HL-60 (cell line): ENCODE measurements at regions not wholly inside any gene's neighbourhood (a gene's known extent, or its start where the extent isn't known, plus 50 kb on each side); places are given as distances from the start of the nearest gene placed in this dataset.

Experiments used
- DNase-seq, 2 experiments: peaks; one replicate each; pipeline ENCODE4 v3.0.0-alpha.2; 2010 to 2020; ENCODE audit warnings: low read depth in 1 of 2, low spot score in 1 of 2
- H3K27ac ChIP-seq: fragments of 250-450 bp; sonication (Bioruptor Pico); replicated peaks from 2 replicates; pipeline ENCODE4 v1.5.1; 2020; ENCODE audit warnings: mild to moderate bottlenecking, moderate library complexity
- H3K27me3 ChIP-seq: fragments of 250-450 bp; sonication (Bioruptor Pico); 2 replicates; pipeline ENCODE4 v1.5.1; 2021; ENCODE audit warnings: mild to moderate bottlenecking, moderate library complexity; ENCODE audit not compliant: insufficient read depth, poor library complexity, severe bottlenecking
- H3K4me3 ChIP-seq: replicated peaks from 2 replicates; pipeline ENCODE4 v1.5.1; 2011; ENCODE audit warnings: mild to moderate bottlenecking, control low read depth, low read length; ENCODE audit not compliant: insufficient read depth
- CTCF ChIP-seq: IDR thresholded peaks from one replicate; pipeline ENCODE4 v1.5.1; 2011; ENCODE audit warnings: low read length, control low read depth, inconsistent platforms; ENCODE audit not compliant: insufficient read depth
- GABPA ChIP-seq: IDR thresholded peaks from 2 replicates; pipeline ENCODE4 v1.6.1; 2012; ENCODE audit warnings: low read depth
- POLR2AphosphoS5 ChIP-seq: IDR thresholded peaks from 2 replicates; pipeline ENCODE4 v1.6.1; 2012; ENCODE audit warnings: low read depth
- SPI1 ChIP-seq: IDR thresholded peaks from 2 replicates; pipeline ENCODE4 v1.6.1; 2012; ENCODE audit warnings: low read depth, mild to moderate bottlenecking, borderline replicate concordance
- TF ChIP-seq, protein P1 (sequence below): IDR thresholded peaks from 2 replicates; pipeline ENCODE4 v1.6.1; 2012; ENCODE audit warnings: low read depth; ENCODE audit not compliant: insufficient replicate concordance

DNA sequence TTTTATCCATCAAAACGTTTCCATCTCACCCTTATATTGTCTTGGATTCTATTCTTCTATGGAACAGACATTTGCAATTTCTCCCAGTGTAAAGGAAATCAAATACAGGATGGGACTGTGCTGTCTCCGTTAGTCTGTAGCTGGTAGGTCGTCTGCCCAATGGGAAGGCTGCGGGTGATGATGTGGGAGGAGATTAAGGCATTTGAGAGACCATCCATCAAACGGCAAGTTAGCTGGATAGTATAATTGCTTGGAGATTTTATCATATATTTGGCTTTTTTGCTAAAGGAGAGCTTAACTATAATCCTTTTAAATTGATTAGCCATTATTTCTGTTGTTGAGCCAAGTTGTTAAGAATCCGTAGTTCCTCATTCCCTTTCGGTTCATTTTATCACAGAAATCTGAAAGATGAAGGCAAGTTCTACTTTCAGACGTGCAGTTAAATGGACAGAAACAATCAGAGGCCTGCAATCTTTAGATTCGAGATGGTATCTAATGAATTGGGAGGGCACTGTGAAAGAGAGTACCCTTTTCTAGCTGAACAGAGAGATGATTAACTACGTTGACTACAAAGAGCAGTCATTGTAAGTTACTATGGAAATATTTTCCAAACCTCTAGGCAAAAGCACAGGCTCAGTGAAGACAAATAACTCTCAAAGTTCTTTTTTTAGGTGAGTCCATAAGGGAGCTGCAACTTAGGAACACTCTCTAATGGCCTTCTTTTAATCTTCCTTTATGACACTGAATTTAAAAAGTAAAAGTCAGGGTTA is 253.3 kb upstream of the KIAA1217 start:
- no peaks in the 10 kb centered on the region for H3K27me3 ChIP-seq
- DNase-seq, result no peak
- H3K4me3 ChIP-seq, result no peak overlapping the region
- no peak overlapping the region for H3K27ac ChIP-seq
- TF ChIP-seq SPI1, result no peak
- TF ChIP-seq POLR2AphosphoS5, result no peak
- TF ChIP-seq, protein P1, sequence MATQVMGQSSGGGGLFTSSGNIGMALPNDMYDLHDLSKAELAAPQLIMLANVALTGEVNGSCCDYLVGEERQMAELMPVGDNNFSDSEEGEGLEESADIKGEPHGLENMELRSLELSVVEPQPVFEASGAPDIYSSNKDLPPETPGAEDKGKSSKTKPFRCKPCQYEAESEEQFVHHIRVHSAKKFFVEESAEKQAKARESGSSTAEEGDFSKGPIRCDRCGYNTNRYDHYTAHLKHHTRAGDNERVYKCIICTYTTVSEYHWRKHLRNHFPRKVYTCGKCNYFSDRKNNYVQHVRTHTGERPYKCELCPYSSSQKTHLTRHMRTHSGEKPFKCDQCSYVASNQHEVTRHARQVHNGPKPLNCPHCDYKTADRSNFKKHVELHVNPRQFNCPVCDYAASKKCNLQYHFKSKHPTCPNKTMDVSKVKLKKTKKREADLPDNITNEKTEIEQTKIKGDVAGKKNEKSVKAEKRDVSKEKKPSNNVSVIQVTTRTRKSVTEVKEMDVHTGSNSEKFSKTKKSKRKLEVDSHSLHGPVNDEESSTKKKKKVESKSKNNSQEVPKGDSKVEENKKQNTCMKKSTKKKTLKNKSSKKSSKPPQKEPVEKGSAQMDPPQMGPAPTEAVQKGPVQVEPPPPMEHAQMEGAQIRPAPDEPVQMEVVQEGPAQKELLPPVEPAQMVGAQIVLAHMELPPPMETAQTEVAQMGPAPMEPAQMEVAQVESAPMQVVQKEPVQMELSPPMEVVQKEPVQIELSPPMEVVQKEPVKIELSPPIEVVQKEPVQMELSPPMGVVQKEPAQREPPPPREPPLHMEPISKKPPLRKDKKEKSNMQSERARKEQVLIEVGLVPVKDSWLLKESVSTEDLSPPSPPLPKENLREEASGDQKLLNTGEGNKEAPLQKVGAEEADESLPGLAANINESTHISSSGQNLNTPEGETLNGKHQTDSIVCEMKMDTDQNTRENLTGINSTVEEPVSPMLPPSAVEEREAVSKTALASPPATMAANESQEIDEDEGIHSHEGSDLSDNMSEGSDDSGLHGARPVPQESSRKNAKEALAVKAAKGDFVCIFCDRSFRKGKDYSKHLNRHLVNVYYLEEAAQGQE, result no peak
- no peak for TF ChIP-seq CTCF

- H3K4me3 ChIP-seq, result no peak overlapping the region
- DNase-seq, result no peak
- H3K27me3 ChIP-seq, result no peaks in the 10 kb centered on the region
- H3K27ac ChIP-seq, result no peak overlapping the region
- TF ChIP-seq GABPA, result no peak
- no peak for TF ChIP-seq CTCF
- TF ChIP-seq, protein P1, result no peak
- TF ChIP-seq SPI1, result no peak
- no peak for TF ChIP-seq POLR2AphosphoS5
Observed at GRCh38 chr10:23965123-23965522, 243.8 kb upstream of the KIAA1217 start.

DNA sequence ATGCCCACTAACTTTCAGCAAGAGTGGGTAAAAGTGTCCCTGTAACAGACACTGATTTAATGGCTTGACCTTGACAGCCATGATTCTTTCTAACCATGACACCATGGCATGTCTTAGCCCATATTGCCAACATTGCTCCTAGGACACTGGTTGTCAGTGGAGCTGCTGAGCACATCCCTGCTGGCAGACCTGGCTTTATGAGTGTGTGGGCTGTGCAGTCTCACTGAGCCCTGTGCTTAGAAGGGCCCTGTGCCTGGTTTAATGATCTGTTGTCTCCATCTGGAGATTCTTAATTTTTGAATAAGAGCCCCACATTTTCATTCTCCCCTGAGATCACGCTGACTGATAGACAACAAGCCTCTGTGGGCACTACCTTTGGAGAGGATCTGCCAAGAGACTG is 243.1 kb upstream of the KIAA1217 start:
- no peaks in the 10 kb centered on the region for H3K27me3 ChIP-seq
- H3K4me3 ChIP-seq, result no peak overlapping the region
- TF ChIP-seq CTCF, result no peak
- TF ChIP-seq GABPA, result no peak
- TF ChIP-seq, protein P1, result no peak
- TF ChIP-seq SPI1, result no peak
- DNase-seq, result no peak
- no peak overlapping the region for H3K27ac ChIP-seq
